Transverse colon (tissue), 4 donors: ENCODE measurements at regions not wholly inside any gene's neighbourhood (a gene's known extent, or its start where the extent isn't known, plus 50 kb on each side); places are given as distances from the start of the nearest gene placed in this dataset.

Source experiments
- CTCF ChIP-seq, 5 experiments: fragments of 200-600 bp in 3 of 5; fragments of 450-650 bp in 2 of 5; sonication (generic) in 3 of 5; IDR thresholded peaks; 1 replicate in 2 of 5; 2 replicates in 3 of 5; pipeline ENCODE4 v1.5.1; 2016 to 2017; ENCODE audit warnings: antibody characterized with exemption in 5 of 5, inconsistent platforms in 3 of 5, mild to moderate bottlenecking in 2 of 5, moderate library complexity in 1 of 5
- POLR2A ChIP-seq: fragments of 450-650 bp; IDR thresholded peaks from one replicate; pipeline ENCODE4 v1.6.1; 2016; ENCODE audit warnings: antibody characterized with exemption, mild to moderate bottlenecking, moderate library complexity
- POLR2AphosphoS5 ChIP-seq, 3 donors: sonication (generic); formaldehyde crosslinking; IDR thresholded peaks; one replicate each; pipeline ENCODE4 v1.6.1; 2016; ENCODE audit warnings: antibody characterized with exemption in 3 of 3

DNA sequence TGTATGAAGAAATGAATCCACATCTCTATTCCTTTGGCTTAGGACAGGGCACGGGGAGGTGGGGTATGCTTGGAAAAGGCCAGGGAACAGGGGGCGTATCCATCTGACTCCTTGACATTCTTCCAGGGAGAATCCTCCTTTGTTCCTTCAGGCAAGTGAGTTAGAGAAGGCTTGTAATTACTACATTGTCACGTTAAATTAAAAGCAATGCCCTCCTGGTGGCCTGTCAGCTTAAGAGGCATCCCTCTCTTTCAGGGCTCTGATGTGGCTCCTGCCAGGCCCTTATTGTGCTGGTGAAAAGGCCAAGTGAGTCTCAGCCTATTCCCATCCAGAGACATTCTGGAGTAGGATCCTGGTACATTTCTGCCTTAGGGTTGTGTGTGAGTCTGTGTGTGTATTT lies 128.3 kb downstream of the FOXA2 start:
- TF ChIP-seq CTCF (IDR thresholded peaks at IDR 0.05) (no peak), POLR2A (no peak), POLR2AphosphoS5 (IDR thresholded peaks at IDR 0.05) (no peak)
